ENCODE measurements at regions not wholly inside any gene's neighbourhood (a gene's known extent, or its start where the extent isn't known, plus 50 kb on each side); places are given as distances from the start of the nearest gene placed in this dataset.
"Not testable (repeated sequence)": the region's sequence is repeated elsewhere in the genome, so short reads cannot be mapped to it uniquely, and the experiment has no call there.

GRCh38 chr3:3307491-3307890 lies 128.0 kb upstream of the CRBN start:
- no peak for DNase-seq

- DNase-seq = no peak
These were observed 126.3 kb upstream of the CRBN start for GRCh38 chr3:3305841-3306240.

DNA sequence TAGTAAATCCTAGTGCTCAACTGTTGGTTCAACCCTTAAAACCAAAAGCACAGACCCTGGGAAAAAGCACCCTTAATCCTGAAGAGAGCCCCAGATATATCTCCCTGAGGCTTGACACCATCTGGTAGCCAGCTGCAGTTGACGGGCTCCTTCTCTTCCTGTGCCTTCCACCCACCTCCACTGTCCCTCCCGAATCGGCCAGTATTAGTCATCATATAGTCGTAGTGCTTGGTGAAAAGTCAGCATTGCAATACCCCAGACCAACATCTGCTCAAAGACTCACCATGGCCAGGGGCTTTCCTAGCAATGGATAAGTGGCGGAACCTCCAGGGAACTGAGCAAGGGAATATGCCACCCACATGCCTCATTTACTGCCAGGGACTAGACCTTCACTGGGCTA lies 125.6 kb upstream of the CRBN start:
- DNase-seq = no peak

- no peak for DNase-seq
These were observed 124.1 kb upstream of the CRBN start for GRCh38 chr3:3303636-3304035.

DNA sequence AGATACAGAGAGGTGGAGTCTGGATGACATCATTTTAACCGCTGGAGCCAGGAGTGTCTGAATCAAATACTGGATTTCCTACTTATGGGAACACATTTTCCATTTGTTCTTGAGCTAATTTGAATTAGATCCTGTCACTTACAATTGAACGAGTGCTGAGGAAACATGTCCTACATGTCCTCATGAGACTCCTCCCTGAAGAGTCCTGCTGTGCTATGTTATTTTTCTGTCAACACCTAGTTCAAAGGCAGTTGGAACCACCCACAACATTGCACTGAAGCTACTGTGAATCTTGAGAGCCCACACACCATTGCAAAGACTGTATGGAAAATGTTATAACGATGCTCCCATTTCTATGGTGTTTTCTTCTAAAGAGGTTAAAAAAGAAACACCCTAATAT lies 123.5 kb upstream of the CRBN start:
- DNase-seq = no peak

DNA sequence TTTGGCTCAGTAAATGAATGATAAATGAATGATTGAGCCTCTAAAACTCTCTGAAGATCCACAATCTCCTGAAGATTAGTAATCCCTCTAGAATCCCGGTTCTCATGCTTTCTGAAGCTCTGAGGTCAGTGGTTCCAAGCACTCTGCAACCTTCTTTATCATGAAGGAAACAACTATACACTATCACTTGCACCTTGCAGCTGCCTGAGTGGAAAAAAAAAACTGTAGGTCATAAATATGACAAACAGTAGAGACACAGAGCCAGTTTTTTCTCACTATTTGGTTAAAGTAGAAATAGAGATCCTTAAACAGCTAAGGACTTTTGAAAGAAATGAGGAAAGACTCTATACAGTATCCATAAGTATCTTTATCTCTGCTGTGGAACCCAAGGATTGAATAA lies 122.0 kb upstream of the CRBN start:
- no peak for DNase-seq

DNA sequence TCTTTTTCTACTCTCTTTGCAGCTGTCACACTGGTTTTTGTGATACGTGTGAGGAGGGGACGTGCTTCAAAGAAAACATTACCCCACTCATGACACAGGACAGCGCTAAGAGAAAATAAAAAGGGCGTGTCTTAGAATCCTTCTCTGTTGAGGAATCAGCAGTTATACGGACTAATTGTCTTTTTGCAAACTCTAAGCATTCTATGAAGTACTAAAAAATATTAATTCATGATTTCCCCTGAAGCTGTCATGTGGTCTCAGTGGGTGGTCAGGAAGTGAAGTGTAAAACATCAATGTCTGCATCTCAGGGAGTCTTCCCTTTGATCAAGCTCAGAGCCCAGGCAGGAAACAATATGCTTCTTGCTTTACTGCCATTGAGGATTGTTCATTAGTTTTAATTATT lies 117.5 kb upstream of the CRBN start:
- no peak for DNase-seq

GRCh38 chr3:3295586-3295985 lies 116.1 kb upstream of the CRBN start:
- DNase-seq = no peak

GRCh38 chr3:3291756-3292283 lies 112.3 kb upstream of the CRBN start:
- DNase-seq = not testable (repeated sequence)

DNA sequence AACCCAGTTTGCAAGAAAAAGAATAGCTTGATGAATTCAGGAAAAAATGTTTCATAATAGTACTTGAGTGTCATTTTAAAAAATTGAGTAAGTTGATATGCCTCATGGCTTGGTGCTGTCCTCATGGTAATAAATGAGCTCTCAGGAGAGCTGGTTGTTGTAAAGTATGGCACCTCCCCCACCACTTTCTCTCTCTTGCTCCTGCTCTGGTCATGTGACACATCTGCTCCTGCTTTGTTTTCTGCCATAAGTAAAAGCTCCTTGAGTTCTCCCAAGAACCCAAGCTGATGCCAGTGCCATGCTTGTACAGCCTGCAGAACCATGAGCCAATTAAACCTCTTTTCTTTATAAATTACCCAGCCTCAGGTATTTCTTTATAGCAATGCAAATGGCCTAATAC lies 108.8 kb upstream of the CRBN start:
- no peak for DNase-seq

DNA sequence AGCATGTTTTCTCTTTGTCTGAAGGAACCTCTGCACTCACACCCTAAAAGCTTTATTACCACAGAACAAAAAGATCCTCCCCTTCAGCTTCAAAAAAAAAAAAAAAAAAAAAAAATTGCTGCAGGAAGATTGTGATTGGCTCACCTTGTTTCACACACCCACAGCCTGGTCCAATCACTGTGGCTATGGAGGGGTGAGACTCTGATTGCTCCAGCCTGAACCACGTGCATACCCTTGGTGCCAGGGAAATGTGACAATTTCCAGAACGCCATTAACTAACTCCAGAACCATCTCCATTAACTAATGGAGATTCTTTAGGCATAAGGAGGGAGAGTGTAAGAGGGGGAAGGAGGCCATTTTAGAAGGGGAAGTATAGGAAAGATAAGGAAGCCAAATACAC lies 106.5 kb upstream of the CRBN start:
- DNase-seq = no peak

GRCh38 chr3:3281024-3281423 lies 101.5 kb upstream of the CRBN start:
- no peak for DNase-seq

GRCh38 chr3:3280396-3280795 lies 100.9 kb upstream of the CRBN start:
- no peak for DNase-seq

DNA sequence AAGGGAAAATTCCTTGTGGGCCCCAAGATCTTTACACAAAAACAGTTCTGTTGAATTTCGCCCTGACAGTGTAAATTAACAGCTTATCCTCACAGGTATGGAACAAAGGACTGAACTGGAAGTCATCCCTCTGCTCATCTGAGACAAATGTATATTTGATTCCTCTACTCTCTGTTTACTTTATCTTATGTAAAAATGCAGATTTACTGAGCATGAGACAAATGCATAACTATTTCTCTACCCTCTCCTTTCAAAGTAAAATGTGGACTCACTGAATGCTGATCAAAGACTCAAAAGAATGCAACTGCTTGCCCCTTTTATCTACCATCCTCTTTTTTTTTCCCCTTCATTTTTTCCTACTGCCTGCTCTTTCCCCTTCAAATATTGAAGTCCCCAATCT lies 98.6 kb upstream of the CRBN start:
- no peak for DNase-seq

DNA sequence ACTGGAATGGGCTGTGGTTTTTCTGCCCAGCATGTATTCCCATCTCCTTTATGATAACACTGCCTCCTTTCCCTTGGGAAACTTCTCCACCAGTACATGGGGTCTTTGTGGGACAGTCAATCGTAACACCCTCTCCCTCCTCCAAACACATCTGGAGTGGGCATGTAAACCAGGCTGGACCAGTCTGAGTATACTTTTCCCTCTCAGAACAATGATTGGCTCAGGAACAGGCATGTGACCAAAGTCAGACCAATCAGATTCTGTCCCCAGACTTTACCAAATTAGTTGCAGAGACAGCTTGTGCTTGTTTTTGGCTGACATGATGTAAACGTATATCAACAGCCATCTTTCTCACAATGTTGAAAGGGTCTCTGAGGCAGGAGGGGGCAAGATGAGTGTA lies 97.1 kb upstream of the CRBN start:
- no peak for DNase-seq

DNA sequence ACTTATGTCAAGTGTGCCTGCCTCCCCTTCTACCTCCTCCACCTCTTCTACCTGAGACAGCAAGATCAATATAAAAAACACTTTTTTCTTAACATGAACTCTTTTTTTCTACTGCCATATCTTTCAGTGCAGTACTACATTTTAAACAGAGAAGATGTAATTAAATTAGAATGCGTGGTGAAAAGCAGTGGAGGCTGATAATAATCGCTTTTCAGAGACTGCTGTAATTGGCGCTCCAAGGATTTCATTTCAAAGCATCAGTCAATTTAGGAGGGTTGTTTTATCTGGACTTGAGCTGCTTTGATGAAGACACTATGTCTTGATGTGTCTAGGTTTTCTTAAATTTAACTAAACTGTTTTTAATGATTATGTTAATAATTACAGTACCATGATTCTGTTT lies 85.3 kb upstream of the CRBN start:
- DNase-seq = no peak

GRCh38 chr3:3260870-3261269 lies 81.4 kb upstream of the CRBN start:
- DNase-seq = no peak

DNA sequence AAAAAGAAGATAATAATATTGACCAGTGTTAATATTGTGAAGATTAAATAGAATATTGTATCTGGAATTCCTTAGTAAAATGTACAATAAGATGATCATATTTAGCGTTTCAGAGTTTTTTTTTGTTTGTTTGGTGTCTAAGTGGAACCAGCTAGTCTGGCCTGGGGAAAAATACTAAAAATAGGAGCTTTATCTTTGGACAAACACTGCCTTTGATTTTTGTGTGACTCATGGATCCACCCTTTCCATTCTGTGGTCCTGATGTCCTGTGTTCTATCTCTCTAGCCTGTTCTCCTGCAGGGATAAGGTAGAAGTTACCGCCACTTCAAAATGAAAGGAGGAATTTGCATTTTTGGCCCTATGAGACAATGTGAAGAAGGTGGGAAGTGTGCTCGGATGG lies 79.7 kb upstream of the CRBN start:
- no peak for DNase-seq

DNA sequence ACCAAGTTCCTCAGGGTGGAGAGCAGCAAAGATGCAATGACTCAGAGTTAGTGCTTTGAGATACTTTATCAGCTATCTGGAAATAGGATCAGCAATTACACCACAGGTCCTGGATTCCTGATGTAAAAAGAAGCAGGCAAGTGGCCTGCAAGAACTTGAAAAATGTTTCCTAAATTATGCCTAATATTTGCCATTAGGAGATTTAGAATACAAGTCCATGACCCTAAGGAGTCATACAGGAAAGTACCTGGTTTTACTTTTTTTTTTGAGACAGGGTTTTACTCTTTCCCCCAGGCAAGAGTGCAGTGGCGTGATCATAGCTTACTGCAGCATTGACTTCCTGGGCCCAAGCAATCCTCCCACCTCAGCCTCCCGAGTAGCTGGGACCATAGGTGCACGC lies 78.8 kb upstream of the CRBN start:
- DNase-seq = no peak

DNA sequence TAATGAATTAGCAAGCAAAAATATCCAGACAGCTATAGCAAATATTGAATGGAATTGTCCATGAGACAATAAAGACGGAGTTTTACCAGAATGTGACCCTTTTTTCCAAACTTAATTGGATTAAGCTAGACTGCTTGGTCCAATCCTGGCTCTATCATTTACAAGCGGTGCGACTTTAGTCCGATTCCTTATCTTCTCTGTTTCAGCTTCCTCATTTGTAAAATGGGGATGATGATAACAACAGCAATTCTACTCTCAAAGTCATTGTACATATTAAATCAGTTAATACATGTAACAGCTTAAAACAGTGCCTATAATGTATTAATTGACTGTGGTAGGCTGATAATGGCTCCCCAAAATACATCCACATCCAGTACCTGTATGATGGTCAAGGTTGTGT lies 62.1 kb upstream of the CRBN start:
- DNase-seq = no peak

- DNase-seq = no peak
These were observed 61.5 kb upstream of the CRBN start for GRCh38 chr3:3240986-3241385.

- DNase-seq = no peak
These were observed 58.5 kb upstream of the CRBN start for GRCh38 chr3:3237979-3238378.

GRCh38 chr3:3232251-3232650 lies 52.8 kb upstream of the CRBN start:
- no peak for DNase-seq
